Caco-2 (cell line): ENCODE measurements at regions not wholly inside any gene's neighbourhood (a gene's known extent, or its start where the extent isn't known, plus 50 kb on each side); places are given as distances from the start of the nearest gene placed in this dataset.

Source experiments
- BruUV-seq: library from RNA; stranded (reverse); fragments of 400-500 nt; replicated peaks from 2 replicates; lab custom pipeline; 2021; lab: Mats Ljungman, UMichigan
- CTCF ChIA-PET: fragments of 300-600 bp; sonication (Branson Sonifier 250); formaldehyde crosslinking; loops from one replicate; lab custom pipeline; 2022; ENCODE audit warnings: antibody characterized with exemption; lab: Charles Lee
- POLR2A ChIA-PET: fragments of 300-600 bp; sonication (Branson Sonifier 250); formaldehyde crosslinking; loops from one replicate; lab custom pipeline; 2022; ENCODE audit warnings: antibody characterized with exemption; lab: Charles Lee
- DNase-seq, 2 experiments: peaks; one replicate each; pipeline versions ENCODE4 v3.0.0 to v3.0.0-alpha.2; 2020 to 2022
- H3K27me3 ChIP-seq: replicated peaks from 2 replicates; pipeline ENCODE4 v1.6.0; 2011; ENCODE audit warnings: low read length; ENCODE audit not compliant: control insufficient read depth, insufficient read depth
- H3K36me3 ChIP-seq: 2 replicates; pipeline ENCODE4 v1.5.1; 2011; ENCODE audit warnings: low read length; ENCODE audit not compliant: control insufficient read depth, insufficient read depth
- H3K4me1 ChIP-seq: fragments of 250-450 bp; sonication (Bioruptor Pico); 2 replicates; pipeline ENCODE4 v1.5.1; 2020; ENCODE audit warnings: mild to moderate bottlenecking
- H3K4me3 ChIP-seq: 2 replicates; pipeline ENCODE4 v1.5.1; 2011; ENCODE audit warnings: low read depth, mild to moderate bottlenecking, control low read depth, low read length
- H3K9me3 ChIP-seq: fragments of 250-450 bp; sonication (Bioruptor Pico); 2 replicates; pipeline ENCODE4 v1.5.1; 2020; ENCODE audit warnings: mild to moderate bottlenecking, moderate library complexity
- H3K27ac Mint-ChIP-seq: one replicate; pipeline ENCODE4 v1.8.0; 2022; ENCODE audit warnings: mixed read lengths; ENCODE audit not compliant: unreplicated experiment
- H3K27me3 Mint-ChIP-seq: one replicate; pipeline ENCODE4 v1.8.0; 2022; ENCODE audit warnings: mixed read lengths; ENCODE audit not compliant: insufficient read depth, unreplicated experiment
- H3K36me3 Mint-ChIP-seq: one replicate; pipeline ENCODE4 v1.8.0; 2022; ENCODE audit warnings: mild to moderate bottlenecking, mixed read lengths; ENCODE audit not compliant: insufficient read depth, unreplicated experiment
- H3K4me1 Mint-ChIP-seq: one replicate; pipeline ENCODE4 v1.8.0; 2022; ENCODE audit warnings: low read depth, mixed read lengths; ENCODE audit not compliant: unreplicated experiment
- H3K4me3 Mint-ChIP-seq: one replicate; pipeline ENCODE4 v1.8.0; 2022; ENCODE audit warnings: mild to moderate bottlenecking, moderate library complexity, mixed read lengths; ENCODE audit not compliant: unreplicated experiment
- H3K9me3 Mint-ChIP-seq: one replicate; pipeline ENCODE4 v1.8.0; 2022; ENCODE audit warnings: mixed read lengths; ENCODE audit not compliant: unreplicated experiment
- CTCF ChIP-seq, 2 experiments: fragments of 200-600 bp in 1 of 2; IDR thresholded peaks; 1 replicate in 1 of 2; 2 replicates in 1 of 2; pipeline versions ENCODE4 v1.5.1 to v1.8.0; 2011 to 2022; ENCODE audit warnings: antibody characterized with exemption in 1 of 2, control low read depth in 1 of 2, inconsistent platforms in 1 of 2, low read depth in 1 of 2, low read length in 1 of 2, mild to moderate bottlenecking in 1 of 2, moderate library complexity in 1 of 2; ENCODE audit not compliant: insufficient read depth in 1 of 2, severe bottlenecking in 1 of 2, unreplicated experiment in 1 of 2
- intact Hi-C: fragments of 100-400 bp; cut with micrococcal nuclease; formaldehyde crosslinking; loops from one replicate; pipeline ENCODE4 v1.10.0; 2022; ENCODE audit not compliant: unreplicated experiment

- H3K36me3 Mint-ChIP-seq = no peaks in the 10 kb centered on the region
- POLR2A ChIA-PET = no interaction called here
- H3K4me3 Mint-ChIP-seq = no peak overlapping the region
- no peak for TF ChIP-seq CTCF (IDR thresholded peaks at IDR 0.05; ENCODE audit: insufficient read depth in 1 of 2, low read depth in 1 of 2, low read length in 1 of 2, severe bottlenecking in 1 of 2, unreplicated experiment in 1 of 2)
- H3K27ac Mint-ChIP-seq = no peak overlapping the region
- H3K27me3 Mint-ChIP-seq = peaks cover 21% of the 10 kb centered on the region
- no peak overlapping the region for H3K4me3 ChIP-seq
- BruUV-seq = no TSS peak
- peaks cover 20% of the 10 kb centered on the region for H3K9me3 Mint-ChIP-seq
- H3K36me3 ChIP-seq = no peaks in the 10 kb centered on the region
- no peak for DNase-seq
- intact Hi-C loops = no loop called here
- H3K4me1 ChIP-seq = no peaks in the 10 kb centered on the region
- CTCF ChIA-PET = no interaction called here
- H3K27me3 ChIP-seq = no peaks in the 10 kb centered on the region
- H3K9me3 ChIP-seq = no peaks in the 10 kb centered on the region
- H3K4me1 Mint-ChIP-seq = no peaks in the 10 kb centered on the region
Measured at GRCh38 chr14:56386024-56386423, 193.6 kb upstream of the TMEM260 start.

GRCh38 chr14:56390859-56391258 is 188.7 kb upstream of the TMEM260 start:
- no peak overlapping the region for H3K4me3 Mint-ChIP-seq
- CTCF ChIA-PET = interaction anchor here (1.2 to 2.1 kb wide), 2 partner anchors 81 to 84 kb away, joined by 3 to 17 read pairs; no protein-coding TSS in a partner anchor
- POLR2A ChIA-PET = no interaction called here

GRCh38 chr14:56394826-56395530 is 184.6 kb upstream of the TMEM260 start:
- no TSS peak for BruUV-seq
- H3K27me3 Mint-ChIP-seq = peaks cover 4% of the 10 kb centered on the region
- no peak overlapping the region for H3K27ac Mint-ChIP-seq
- H3K9me3 Mint-ChIP-seq = no peaks in the 10 kb centered on the region
- ChIA-PET CTCF (no interaction called here), POLR2A (no interaction called here)
- Histone ChIP-seq H3K4me3 (no peak overlapping the region), H3K4me1 (no peaks in the 10 kb centered on the region), H3K27me3 (no peaks in the 10 kb centered on the region), H3K36me3 (no peaks in the 10 kb centered on the region), H3K9me3 (no peaks in the 10 kb centered on the region)
- H3K4me3 Mint-ChIP-seq = no peak overlapping the region
- H3K36me3 Mint-ChIP-seq = no peaks in the 10 kb centered on the region
- no peak for TF ChIP-seq CTCF (IDR thresholded peaks at IDR 0.05; ENCODE audit: insufficient read depth in 1 of 2, low read depth in 1 of 2, low read length in 1 of 2, severe bottlenecking in 1 of 2, unreplicated experiment in 1 of 2)
- intact Hi-C loops = no loop called here
- no peaks in the 10 kb centered on the region for H3K4me1 Mint-ChIP-seq
- DNase-seq = no peak

More at GRCh38 chr14:56390859-56391258, 188.7 kb upstream of the TMEM260 start:
- Mint-ChIP-seq H3K9me3 (peaks cover 8% of the 10 kb centered on the region), H3K36me3 (no peaks in the 10 kb centered on the region), H3K27me3 (peaks cover 7% of the 10 kb centered on the region), H3K4me1 (no peaks in the 10 kb centered on the region), H3K27ac (no peak overlapping the region)
- no peaks in the 10 kb centered on the region for H3K9me3 ChIP-seq
- DNase-seq = peak in 1 of 2 experiments; percentile 6
- H3K36me3 ChIP-seq = no peaks in the 10 kb centered on the region
- H3K4me3 ChIP-seq = no peak overlapping the region
- H3K27me3 ChIP-seq = no peaks in the 10 kb centered on the region
- intact Hi-C loops = loop anchor here (1.0 kb wide), 2 partner anchors 31 to 83 kb away; no protein-coding TSS in a partner anchor
- H3K4me1 ChIP-seq = no peaks in the 10 kb centered on the region
- no TSS peak for BruUV-seq
- peak in 1 of 2 experiments; percentile 39 for TF ChIP-seq CTCF (IDR thresholded peaks at IDR 0.05; ENCODE audit: insufficient read depth in 1 of 2, low read depth in 1 of 2, low read length in 1 of 2, severe bottlenecking in 1 of 2, unreplicated experiment in 1 of 2)
